ENCODE measurements at regions not wholly inside any gene's neighbourhood (a gene's known extent, or its start where the extent isn't known, plus 50 kb on each side); places are given as distances from the start of the nearest gene placed in this dataset.

DNA sequence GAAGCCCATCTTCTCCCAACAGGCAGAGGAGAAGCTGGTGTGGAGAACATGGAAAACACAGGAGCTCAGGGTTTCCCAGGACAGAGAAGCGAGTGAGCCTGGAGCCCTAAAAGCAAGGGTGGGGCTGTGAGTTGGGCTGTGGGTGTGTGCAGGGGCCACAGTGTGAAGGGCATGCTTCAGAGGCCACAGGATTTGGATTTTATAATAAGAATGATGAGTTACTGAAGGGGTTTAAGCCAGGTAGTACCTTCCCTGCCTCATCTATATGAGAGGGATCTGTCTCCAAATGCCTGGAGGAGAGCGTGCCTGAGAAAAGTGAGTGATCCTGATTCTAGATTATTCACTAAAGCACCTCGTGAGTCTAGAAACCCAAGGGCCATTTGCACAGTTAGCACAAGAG, 106.8 kb downstream of the VPREB1 start:
- no TSS peak for BruUV-seq (replicated peaks)
- H3K36me3 Mint-ChIP-seq (ENCODE audit: insufficient read depth, unreplicated experiment): no peaks in the 10 kb centered on the region
- no peak for DNase-seq
- TF ChIP-seq, protein P1, sequence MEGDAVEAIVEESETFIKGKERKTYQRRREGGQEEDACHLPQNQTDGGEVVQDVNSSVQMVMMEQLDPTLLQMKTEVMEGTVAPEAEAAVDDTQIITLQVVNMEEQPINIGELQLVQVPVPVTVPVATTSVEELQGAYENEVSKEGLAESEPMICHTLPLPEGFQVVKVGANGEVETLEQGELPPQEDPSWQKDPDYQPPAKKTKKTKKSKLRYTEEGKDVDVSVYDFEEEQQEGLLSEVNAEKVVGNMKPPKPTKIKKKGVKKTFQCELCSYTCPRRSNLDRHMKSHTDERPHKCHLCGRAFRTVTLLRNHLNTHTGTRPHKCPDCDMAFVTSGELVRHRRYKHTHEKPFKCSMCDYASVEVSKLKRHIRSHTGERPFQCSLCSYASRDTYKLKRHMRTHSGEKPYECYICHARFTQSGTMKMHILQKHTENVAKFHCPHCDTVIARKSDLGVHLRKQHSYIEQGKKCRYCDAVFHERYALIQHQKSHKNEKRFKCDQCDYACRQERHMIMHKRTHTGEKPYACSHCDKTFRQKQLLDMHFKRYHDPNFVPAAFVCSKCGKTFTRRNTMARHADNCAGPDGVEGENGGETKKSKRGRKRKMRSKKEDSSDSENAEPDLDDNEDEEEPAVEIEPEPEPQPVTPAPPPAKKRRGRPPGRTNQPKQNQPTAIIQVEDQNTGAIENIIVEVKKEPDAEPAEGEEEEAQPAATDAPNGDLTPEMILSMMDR (IDR thresholded peaks at IDR 0.05; ENCODE audit: unreplicated experiment): no peak
- no peak overlapping the region for H3K4me3 Mint-ChIP-seq (ENCODE audit: low read depth, unreplicated experiment)
- peaks cover 96% of the 10 kb centered on the region for H3K27me3 Mint-ChIP-seq (ENCODE audit: unreplicated experiment)
- H3K4me1 Mint-ChIP-seq (ENCODE audit: low read depth, unreplicated experiment): no peaks in the 10 kb centered on the region
- intact Hi-C loops (cut with micrococcal nuclease; ENCODE audit: unreplicated experiment): no loop called here
- no peak overlapping the region for H3K27ac Mint-ChIP-seq (ENCODE audit: unreplicated experiment)
- CTCF ChIA-PET: no interaction called here
- no peaks in the 10 kb centered on the region for H3K9me3 Mint-ChIP-seq (ENCODE audit: low read depth, unreplicated experiment)

GRCh38 chr22:22352371-22352999, 107.9 kb downstream of the VPREB1 start:
- intact Hi-C loops (cut with micrococcal nuclease; ENCODE audit: unreplicated experiment): no loop called here
- TF ChIP-seq, protein P1 (IDR thresholded peaks at IDR 0.05; ENCODE audit: unreplicated experiment): no peak
- no peaks in the 10 kb centered on the region for H3K9me3 Mint-ChIP-seq (ENCODE audit: low read depth, unreplicated experiment)
- H3K27me3 Mint-ChIP-seq (ENCODE audit: unreplicated experiment): peaks cover 96% of the 10 kb centered on the region
- H3K27ac Mint-ChIP-seq (ENCODE audit: unreplicated experiment): no peak overlapping the region
- DNase-seq: no peak
- CTCF ChIA-PET: no interaction called here
- peaks cover 8% of the 10 kb centered on the region for H3K4me1 Mint-ChIP-seq (ENCODE audit: low read depth, unreplicated experiment)
- H3K36me3 Mint-ChIP-seq (ENCODE audit: insufficient read depth, unreplicated experiment): no peaks in the 10 kb centered on the region
- no TSS peak for BruUV-seq (replicated peaks)
- H3K4me3 Mint-ChIP-seq (ENCODE audit: low read depth, unreplicated experiment): no peak overlapping the region

DNA sequence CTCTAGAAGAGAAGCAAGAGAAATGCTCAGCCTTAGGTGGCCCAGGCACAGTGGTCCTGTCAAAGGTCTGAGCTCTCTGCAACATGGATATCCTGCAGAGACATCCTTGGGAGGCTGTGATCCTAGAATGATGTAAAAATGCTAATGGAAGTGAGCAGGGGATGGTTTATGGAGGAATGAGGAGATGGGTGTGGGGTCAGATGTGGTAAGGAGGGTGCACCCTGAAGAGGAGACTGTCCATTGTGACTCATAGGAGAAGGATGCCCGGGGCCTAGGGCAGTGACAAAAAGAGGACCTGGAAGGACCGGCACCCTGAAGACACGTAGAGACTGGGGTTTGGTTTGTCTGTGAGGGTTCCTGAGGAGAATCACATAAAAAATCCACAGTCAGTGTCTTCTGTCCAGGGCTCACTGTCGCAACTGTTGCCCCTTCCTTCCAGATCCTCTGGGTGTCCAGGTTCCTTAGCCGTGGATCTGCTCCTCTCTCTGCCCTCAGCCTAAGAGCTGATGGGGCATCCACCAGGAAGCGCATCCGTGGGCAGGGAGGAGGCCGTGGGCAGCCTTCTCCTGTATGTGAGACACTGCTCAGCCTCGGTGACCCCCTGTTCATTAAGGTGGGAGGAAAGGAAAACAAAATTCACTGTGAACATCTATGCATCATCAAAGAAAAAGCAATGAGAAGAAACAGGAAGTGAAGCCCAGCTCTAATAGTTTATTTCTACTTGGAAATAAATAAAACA, 110.7 kb downstream of the VPREB1 start:
- Mint-ChIP-seq H3K4me1 (ENCODE audit: low read depth, unreplicated experiment) (peaks cover 8% of the 10 kb centered on the region), H3K4me3 (ENCODE audit: low read depth, unreplicated experiment) (no peak overlapping the region), H3K27me3 (ENCODE audit: unreplicated experiment) (peaks cover 96% of the 10 kb centered on the region), H3K27ac (ENCODE audit: unreplicated experiment) (no peak overlapping the region), H3K36me3 (ENCODE audit: insufficient read depth, unreplicated experiment) (no peaks in the 10 kb centered on the region), H3K9me3 (ENCODE audit: low read depth, unreplicated experiment) (no peaks in the 10 kb centered on the region)
- CTCF ChIA-PET: interaction anchor here (0.6 to 2.7 kb wide), 2 partner anchors 12 to 36 kb away, joined by 9 to 12 read pairs; no protein-coding TSS in a partner anchor
- TF ChIP-seq, protein P1 (IDR thresholded peaks at IDR 0.05; ENCODE audit: unreplicated experiment): no peak
- intact Hi-C loops (cut with micrococcal nuclease; ENCODE audit: unreplicated experiment): no loop called here
- no peak for DNase-seq
- no TSS peak for BruUV-seq (replicated peaks)

GRCh38 chr22:22357024-22357883, 112.7 kb downstream of the VPREB1 start:
- no TSS peak for BruUV-seq (replicated peaks)
- CTCF ChIA-PET: interaction anchor here (2.7 kb wide), 1 partner anchor 14 kb away, joined by 9 read pairs; no protein-coding TSS in a partner anchor
- Mint-ChIP-seq H3K27me3 (ENCODE audit: unreplicated experiment) (peaks cover 96% of the 10 kb centered on the region), H3K4me1 (ENCODE audit: low read depth, unreplicated experiment) (peaks cover 8% of the 10 kb centered on the region), H3K4me3 (ENCODE audit: low read depth, unreplicated experiment) (peak overlapping the region; percentile 29), H3K27ac (ENCODE audit: unreplicated experiment) (no peak overlapping the region), H3K9me3 (ENCODE audit: low read depth, unreplicated experiment) (no peaks in the 10 kb centered on the region), H3K36me3 (ENCODE audit: insufficient read depth, unreplicated experiment) (no peaks in the 10 kb centered on the region)
- intact Hi-C loops (cut with micrococcal nuclease; ENCODE audit: unreplicated experiment): no loop called here
- peak; percentile 90 for DNase-seq
- TF ChIP-seq, protein P1 (IDR thresholded peaks at IDR 0.05; ENCODE audit: unreplicated experiment): peak; percentile 80
